NT2/D1 (cell line): ENCODE measurements at regions not wholly inside any gene's neighbourhood (a gene's known extent, or its start where the extent isn't known, plus 50 kb on each side); places are given as distances from the start of the nearest gene placed in this dataset.

ENCODE experiments used
- SUZ12 ChIP-seq: IDR thresholded peaks from 2 replicates; pipeline ENCODE4 v1.6.1; 2011; ENCODE audit not compliant: insufficient read length, insufficient read depth; ENCODE audit errors: extremely low read depth
- YY1 ChIP-seq: IDR thresholded peaks from 2 replicates; pipeline ENCODE4 v1.6.1; 2011; ENCODE audit not compliant: insufficient read length, insufficient read depth
- ZNF274 ChIP-seq: IDR thresholded peaks from 2 replicates; pipeline ENCODE4 v1.6.1; 2011; ENCODE audit warnings: mild to moderate bottlenecking, low read depth, low read length

DNA sequence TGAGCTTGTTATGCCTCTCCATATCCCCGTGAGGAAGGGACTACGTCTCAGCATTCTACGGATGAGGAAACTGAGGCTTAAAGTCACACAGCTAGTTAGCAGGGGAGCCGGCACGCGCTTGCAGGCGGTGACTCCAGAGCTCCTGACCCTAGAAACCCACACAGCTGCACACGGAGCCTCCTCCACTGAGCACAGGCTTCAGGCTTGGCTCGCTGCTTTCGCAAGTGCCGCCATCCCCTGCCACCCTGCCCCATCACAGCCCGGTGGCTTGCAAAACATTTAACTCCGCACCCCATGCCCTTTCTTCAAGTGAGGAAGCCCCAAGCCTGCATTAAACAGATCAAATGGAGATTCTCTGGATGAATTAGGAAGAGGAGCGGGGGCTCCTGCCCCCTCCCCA lies 138.3 kb downstream of the HSD17B3 start:
- TF ChIP-seq ZNF274, result no peak
- TF ChIP-seq SUZ12, result no peak
- no peak for TF ChIP-seq YY1
